ENCODE measurements at regions not wholly inside any gene's neighbourhood (a gene's known extent, or its start where the extent isn't known, plus 50 kb on each side); places are given as distances from the start of the nearest gene placed in this dataset.

DNA sequence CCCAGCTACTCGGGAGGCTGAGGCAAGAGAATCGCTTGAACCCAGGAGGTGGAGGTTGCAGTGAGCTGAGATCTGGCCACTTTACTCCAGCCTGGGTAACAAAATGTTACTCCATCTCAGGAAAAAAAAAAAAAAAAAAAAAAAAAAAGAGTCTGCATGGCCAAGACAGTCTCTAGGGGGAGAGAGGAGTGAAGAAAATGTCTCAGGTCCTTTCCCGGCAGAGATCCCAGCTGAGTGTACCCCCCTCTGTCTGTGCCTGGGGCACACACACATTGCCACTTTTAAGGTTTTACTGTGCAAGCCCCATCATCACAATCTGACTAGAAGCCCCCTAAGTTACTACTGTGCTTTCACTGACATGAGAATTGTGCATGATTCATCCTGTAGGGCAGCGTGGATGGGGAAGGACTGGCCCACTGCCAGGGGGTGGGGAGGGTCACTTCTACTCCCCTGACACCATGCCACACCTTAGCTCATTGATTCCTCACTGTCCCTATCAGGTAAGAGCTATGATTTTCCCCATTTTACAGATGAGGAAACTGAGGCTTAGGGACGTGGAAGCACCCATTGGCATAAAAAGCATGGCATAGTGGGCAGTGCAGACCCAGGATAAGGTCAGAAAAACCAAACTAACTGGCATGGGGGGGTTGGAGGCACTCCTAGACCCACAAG, 102.3 kb upstream of the LARP1 start:
- Histone ChIP-seq H3K4me1 (replicated peaks in 1 of 4; ENCODE audit: control insufficient read depth in 3 of 4, insufficient read depth in 4 of 4, low read length in 3 of 4) (peaks cover 0 to 7% (median 2%) of the 10 kb centered on the region in 4 experiments; a peak in 2 of 7 replicates), H3K9me3 (ENCODE audit: insufficient read depth in 2 of 2, low read depth in 1 of 2, low read length in 1 of 2) (no peaks in the 10 kb centered on the region), H3K9ac (replicated peaks in 1 of 4; ENCODE audit: extremely low read depth in 1 of 4, low read depth in 3 of 4, low read length in 3 of 4) (no peak overlapping the region), H3K79me2 (ENCODE audit: control insufficient read depth in 1 of 2, insufficient read depth in 2 of 2, low read length in 2 of 2) (no peaks in the 10 kb centered on the region), H2BK12ac (ENCODE audit: low read depth, low read length) (no peak overlapping the region), H2BK5ac (ENCODE audit: low read depth, low read length) (no peak overlapping the region), H2AFZ (ENCODE audit: low read length) (no peak overlapping the region), H2BK20ac (ENCODE audit: low read length) (no peak overlapping the region), H3K23me2 (ENCODE audit: low read depth, low read length) (no peaks in the 10 kb centered on the region), H3K14ac (ENCODE audit: insufficient read length) (no peak overlapping the region), H3K23ac (ENCODE audit: insufficient read length) (no peak overlapping the region), H4K8ac (ENCODE audit: extremely low read depth, insufficient read depth, low read length) (no peak overlapping the region), H3K79me1 (ENCODE audit: low read depth, low read length) (no peaks in the 10 kb centered on the region), H3K27me3 (replicated peaks in 1 of 4; ENCODE audit: control insufficient read depth in 3 of 4, extremely low read depth in 1 of 4, insufficient read depth in 3 of 4, low read length in 3 of 4) (peaks cover 0 to 3% (median under 1%) of the 10 kb centered on the region in 4 experiments; a peak in 3 of 7 replicates), H3K18ac (ENCODE audit: extremely low read depth, low read length) (no peak overlapping the region), H3K4ac (replicated peaks; ENCODE audit: insufficient read length, low read depth, low read length) (no peak overlapping the region), H4K20me1 (replicated peaks in 1 of 2; ENCODE audit: control insufficient read depth in 1 of 2, insufficient read depth in 2 of 2, low read length in 2 of 2) (no peaks in the 10 kb centered on the region), H3K56ac (replicated peaks; ENCODE audit: insufficient read length, low read depth, low read length) (no peak overlapping the region), H3K27ac (ENCODE audit: low read depth, low read length) (no peak overlapping the region), H2BK120ac (replicated peaks; ENCODE audit: low read depth, low read length) (no peak overlapping the region), H3K4me3 (ENCODE audit: extremely low read depth in 1 of 4, insufficient read depth in 2 of 4, low read depth in 3 of 4, low read length in 4 of 4) (no peak overlapping the region), H2AK5ac (ENCODE audit: low read depth, low read length) (no peak overlapping the region), H2BK15ac (ENCODE audit: low read length) (no peak overlapping the region), H3K4me2 (ENCODE audit: insufficient read depth in 1 of 2, low read depth in 2 of 2, low read length in 2 of 2) (no peak overlapping the region), H4K5ac (ENCODE audit: insufficient read length, low read depth, low read length) (no peak overlapping the region), H3K36me3 (ENCODE audit: control insufficient read depth in 2 of 4, insufficient read depth in 4 of 4, low read length in 3 of 4) (no peaks in the 10 kb centered on the region), H4K91ac (replicated peaks; ENCODE audit: insufficient read length, low read length) (no peak overlapping the region)
- POLR2A ChIA-PET (ENCODE audit: partially characterized antibody), result interaction anchor here (0.7 kb wide), 1 partner anchor 25 kb away, joined by 3 read pairs; no protein-coding TSS in a partner anchor
- CTCF ChIA-PET (ENCODE audit: partially characterized antibody), result interaction anchor here (0.7 to 5.1 kb wide), 11 partner anchors 25 to 187 kb away, joined by 3 to 46 read pairs (median 4); no protein-coding TSS in a partner anchor
- no peak for FAIRE-seq
- WGBS, 2 experiments (ENCODE audit: extremely low coverage in 1 of 2, insufficient coverage in 1 of 2, insufficient read length in 1 of 2, insufficient replicate concordance in 2 of 2, low coverage in 1 of 2, low lambda C conversion rate in 2 of 2, missing lambda C conversion rate in 1 of 2), result 91% methylated on average over 5 of the region's 5 CpGs; no CpG with 5 or more reads in 1 of the 2 experiments
- no peak for DNase-seq (ENCODE audit: low read depth in 1 of 2, low spot score in 2 of 2)
- TF ChIP-seq, protein P1, sequence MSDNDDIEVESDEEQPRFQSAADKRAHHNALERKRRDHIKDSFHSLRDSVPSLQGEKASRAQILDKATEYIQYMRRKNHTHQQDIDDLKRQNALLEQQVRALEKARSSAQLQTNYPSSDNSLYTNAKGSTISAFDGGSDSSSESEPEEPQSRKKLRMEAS (IDR thresholded peaks at IDR 0.05), result no peak
- TF ChIP-seq, protein P2, sequence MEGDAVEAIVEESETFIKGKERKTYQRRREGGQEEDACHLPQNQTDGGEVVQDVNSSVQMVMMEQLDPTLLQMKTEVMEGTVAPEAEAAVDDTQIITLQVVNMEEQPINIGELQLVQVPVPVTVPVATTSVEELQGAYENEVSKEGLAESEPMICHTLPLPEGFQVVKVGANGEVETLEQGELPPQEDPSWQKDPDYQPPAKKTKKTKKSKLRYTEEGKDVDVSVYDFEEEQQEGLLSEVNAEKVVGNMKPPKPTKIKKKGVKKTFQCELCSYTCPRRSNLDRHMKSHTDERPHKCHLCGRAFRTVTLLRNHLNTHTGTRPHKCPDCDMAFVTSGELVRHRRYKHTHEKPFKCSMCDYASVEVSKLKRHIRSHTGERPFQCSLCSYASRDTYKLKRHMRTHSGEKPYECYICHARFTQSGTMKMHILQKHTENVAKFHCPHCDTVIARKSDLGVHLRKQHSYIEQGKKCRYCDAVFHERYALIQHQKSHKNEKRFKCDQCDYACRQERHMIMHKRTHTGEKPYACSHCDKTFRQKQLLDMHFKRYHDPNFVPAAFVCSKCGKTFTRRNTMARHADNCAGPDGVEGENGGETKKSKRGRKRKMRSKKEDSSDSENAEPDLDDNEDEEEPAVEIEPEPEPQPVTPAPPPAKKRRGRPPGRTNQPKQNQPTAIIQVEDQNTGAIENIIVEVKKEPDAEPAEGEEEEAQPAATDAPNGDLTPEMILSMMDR (IDR thresholded peaks at IDR 0.05; ENCODE audit: control extremely low read depth in 1 of 3, insufficient read depth in 1 of 3, low read depth in 1 of 3, low read length in 3 of 3), result no peak
- TF ChIP-seq SP1 (IDR thresholded peaks at IDR 0.05; ENCODE audit: low read depth, low read length) (no peak), RNF2 (IDR thresholded peaks at IDR 0.05; ENCODE audit: borderline replicate concordance, low read depth, low read length, missing control alignments, poor library complexity, severe bottlenecking) (no peak), NANOG (IDR thresholded peaks at IDR 0.05; ENCODE audit: insufficient read depth, low read depth, low read length, poor library complexity, severe bottlenecking) (no peak), SUZ12 (IDR thresholded peaks at IDR 0.05; ENCODE audit: low read length) (no peak), JUN (IDR thresholded peaks at IDR 0.05; ENCODE audit: low read depth, low read length) (no peak), SIRT6 (IDR thresholded peaks at IDR 0.05; ENCODE audit: low read length) (no peak), ASH2L (IDR thresholded peaks at IDR 0.05; ENCODE audit: low read length) (no peak), KDM1A (IDR thresholded peaks at IDR 0.05; ENCODE audit: borderline replicate concordance, low read length) (peak; percentile 43; the same call in 1 of the 2 replicates)
